ENCODE measurements at regions not wholly inside any gene's neighbourhood (a gene's known extent, or its start where the extent isn't known, plus 50 kb on each side); places are given as distances from the start of the nearest gene placed in this dataset.

DNA sequence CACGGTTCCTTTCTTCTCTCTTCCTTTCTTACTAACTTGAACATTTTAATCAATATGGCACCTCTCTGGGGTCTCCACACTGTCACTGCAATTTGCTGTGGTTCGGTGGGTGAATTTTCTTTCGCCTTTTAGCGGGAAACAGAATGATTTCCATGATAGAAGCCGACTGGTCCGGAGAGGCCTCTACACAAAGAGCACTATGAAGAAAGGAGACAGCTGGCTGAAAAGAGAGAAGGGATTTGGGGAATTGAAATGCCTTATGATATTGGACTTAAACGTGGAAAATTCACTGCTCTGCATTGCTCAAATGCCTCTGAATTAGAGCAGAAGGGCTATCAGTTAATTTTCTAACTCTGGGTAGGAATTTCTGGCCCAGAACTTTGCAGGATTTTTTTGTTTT lies 55.9 kb downstream of the KCNA5 start:
- no peak for TF ChIP-seq POLR2A (IDR thresholded peaks at IDR 0.05)
- no peak for TF ChIP-seq CTCF (IDR thresholded peaks at IDR 0.05)

Data from adrenal gland (tissue), 5 donors.